Fibroblast of villous mesenchyme (primary cell): ENCODE measurements at regions not wholly inside any gene's neighbourhood (a gene's known extent, or its start where the extent isn't known, plus 50 kb on each side); places are given as distances from the start of the nearest gene placed in this dataset.
"Not testable (repeated sequence)": the region's sequence is repeated elsewhere in the genome, so short reads cannot be mapped to it uniquely, and the experiment has no call there.

Experiments
- DNase-seq: peaks from one replicate; pipeline ENCODE4 v3.0.0-alpha.2; 2010; ENCODE audit warnings: low read depth
- H3K4me3 ChIP-seq: 2 replicates; pipeline ENCODE4 v1.5.1; 2011; ENCODE audit warnings: low read depth, mild to moderate bottlenecking, low read length
- CTCF ChIP-seq: IDR thresholded peaks from 2 replicates; pipeline ENCODE4 v1.5.1; 2012; ENCODE audit warnings: low read depth, mild to moderate bottlenecking, low read length; ENCODE audit not compliant: insufficient read depth

- no peak overlapping the region for H3K4me3 ChIP-seq
- no peak for DNase-seq
- no peak for TF ChIP-seq CTCF
These were observed 63.6 kb upstream of the BOD1 start for GRCh38 chr5:173679909-173680630.

- no peak for TF ChIP-seq CTCF
- no peak overlapping the region for H3K4me3 ChIP-seq
- DNase-seq: no peak
These were observed 64.3 kb upstream of the BOD1 start for GRCh38 chr5:173680660-173681242.

- TF ChIP-seq CTCF: no peak
- no peak overlapping the region for H3K4me3 ChIP-seq
These were observed 65.9 kb upstream of the BOD1 start for GRCh38 chr5:173682313-173682712.

GRCh38 chr5:173684535-173684934 lies 68.1 kb upstream of the BOD1 start:
- not testable (repeated sequence) for H3K4me3 ChIP-seq, DNase-seq

More at GRCh38 chr5:173682313-173682712, 65.9 kb upstream of the BOD1 start:
- DNase-seq: no peak

- no peak for TF ChIP-seq CTCF
- DNase-seq: no peak
- no peak overlapping the region for H3K4me3 ChIP-seq
These were observed 70.5 kb upstream of the BOD1 start for GRCh38 chr5:173686950-173687349.

- no peak for TF ChIP-seq CTCF
- DNase-seq: peak; percentile 20
These were observed 72.3 kb upstream of the BOD1 start for GRCh38 chr5:173688703-173689102.

GRCh38 chr5:173689171-173689736 lies 72.8 kb upstream of the BOD1 start:
- DNase-seq: peak; percentile 68
- no peak for TF ChIP-seq CTCF

More at GRCh38 chr5:173688703-173689102, 72.3 kb upstream of the BOD1 start:
- no peak overlapping the region for H3K4me3 ChIP-seq

More at GRCh38 chr5:173689171-173689736, 72.8 kb upstream of the BOD1 start:
- no peak overlapping the region for H3K4me3 ChIP-seq
